RWPE1 (cell line): ENCODE measurements at regions not wholly inside any gene's neighbourhood (a gene's known extent, or its start where the extent isn't known, plus 50 kb on each side); places are given as distances from the start of the nearest gene placed in this dataset.

Experiments used
- CTCF ChIA-PET: fragments of 350-600 bp; sonication (Branson Sonifier 250); formaldehyde crosslinking; extraction: SDS; loops from one replicate; lab custom pipeline; 2021; lab: Yijun Ruan, JAX
- POLR2A ChIA-PET: fragments of 400-600 bp; formaldehyde crosslinking; extraction: SDS; loops from one replicate; lab custom pipeline; 2020; ENCODE audit warnings: antibody characterized with exemption; ENCODE audit not compliant: low non-redundant PET; lab: Yijun Ruan, JAX
- DNase-seq: peaks from one replicate; pipeline ENCODE4 v3.0.0; 2012; ENCODE audit warnings: low spot score
- H3K27ac ChIP-seq: fragments of 450-650 bp; 2 replicates; pipeline ENCODE4 v1.5.1; 2017
- CTCF ChIP-seq: fragments of 450-650 bp; conservative IDR thresholded peaks from 2 replicates; pipeline ENCODE4 v1.5.1; 2017; ENCODE audit warnings: low read depth, mild to moderate bottlenecking

- no peak overlapping the region for H3K27ac ChIP-seq
- ChIA-PET POLR2A (no interaction called here), CTCF (no interaction called here)
- DNase-seq, result no peak
- no peak for TF ChIP-seq CTCF
These were observed 554.1 kb upstream of the SALL1 start for GRCh38 chr16:51705142-51705541.

GRCh38 chr16:51701025-51701424, 550.0 kb upstream of the SALL1 start:
- no peak for TF ChIP-seq CTCF
- ChIA-PET POLR2A (interaction anchor here (0.5 kb wide), 1 partner anchor 549 kb away, joined by 4 read pairs; no protein-coding TSS in a partner anchor), CTCF (interaction anchor here (0.5 to 0.6 kb wide), 2 partner anchors 29 to 552 kb away, joined by 3 to 4 read pairs; no protein-coding TSS in a partner anchor)
- no peak overlapping the region for H3K27ac ChIP-seq
- DNase-seq, result peak; percentile 36

- no peak for DNase-seq
- ChIA-PET CTCF (no interaction called here), POLR2A (no interaction called here)
- no peak for TF ChIP-seq CTCF
- H3K27ac ChIP-seq, result no peak overlapping the region
These were observed 548.8 kb upstream of the SALL1 start for GRCh38 chr16:51699686-51700396.

GRCh38 chr16:51698647-51699046, 547.6 kb upstream of the SALL1 start:
- no peak for DNase-seq
- ChIA-PET POLR2A (no interaction called here), CTCF (no interaction called here)
- no peak overlapping the region for H3K27ac ChIP-seq
- TF ChIP-seq CTCF, result no peak

- CTCF ChIA-PET, result no interaction called here
- H3K27ac ChIP-seq, result no peak overlapping the region
These were observed 546.4 kb upstream of the SALL1 start for GRCh38 chr16:51697454-51697853.

GRCh38 chr16:51696376-51696775, 545.3 kb upstream of the SALL1 start:
- H3K27ac ChIP-seq, result no peak overlapping the region
- CTCF ChIA-PET, result no interaction called here
- no peak for DNase-seq
- POLR2A ChIA-PET, result no interaction called here
- TF ChIP-seq CTCF, result no peak

More at GRCh38 chr16:51697454-51697853, 546.4 kb upstream of the SALL1 start:
- DNase-seq, result no peak
- no peak for TF ChIP-seq CTCF
- POLR2A ChIA-PET, result no interaction called here
